HFFc6 (cell line): ENCODE measurements at regions not wholly inside any gene's neighbourhood (a gene's known extent, or its start where the extent isn't known, plus 50 kb on each side); places are given as distances from the start of the nearest gene placed in this dataset.

ENCODE experiments used
- DNase-seq: peaks from one replicate; pipeline ENCODE4 v3.0.0-alpha.2; 2018
- H3K27ac Mint-ChIP-seq: 2 replicates; pipeline ENCODE4 v1.8.0; 2020; ENCODE audit warnings: mild to moderate bottlenecking, mixed read lengths
- H3K27me3 Mint-ChIP-seq: 2 replicates; pipeline ENCODE4 v1.8.0; 2021; ENCODE audit warnings: mild to moderate bottlenecking, moderate library complexity, mixed read lengths; ENCODE audit not compliant: insufficient read depth
- H3K36me3 Mint-ChIP-seq: 2 replicates; pipeline ENCODE4 v1.8.0; 2021; ENCODE audit warnings: low read depth, mixed read lengths
- H3K4me1 Mint-ChIP-seq: 2 replicates; pipeline ENCODE4 v1.8.0; 2020; ENCODE audit warnings: low read depth, mixed read lengths
- H3K4me3 Mint-ChIP-seq: 2 replicates; pipeline ENCODE4 v1.8.0; 2020; ENCODE audit warnings: mild to moderate bottlenecking, moderate library complexity, mixed read lengths
- H3K9me3 Mint-ChIP-seq: 2 replicates; pipeline ENCODE4 v1.8.0; 2020; ENCODE audit warnings: mild to moderate bottlenecking, mixed read lengths
- CTCF ChIP-seq: fragments of 200-600 bp; sonication (generic); IDR thresholded peaks from 2 replicates; pipeline ENCODE4 v1.5.0; 2021; ENCODE audit warnings: antibody characterized with exemption, mild to moderate bottlenecking

- Mint-ChIP-seq H3K36me3 (0 out of 2 replicates have a peak, but pooled peaks cover 8% of the 10 kb centered on the region), H3K27me3 (peaks cover 5% of the 10 kb centered on the region), H3K4me1 (peaks cover 42% of the 10 kb centered on the region), H3K9me3 (peaks cover 13% of the 10 kb centered on the region), H3K4me3 (no peak overlapping the region), H3K27ac (no peak overlapping the region)
- DNase-seq = peak; percentile 12
- no peak for TF ChIP-seq CTCF
These were observed 119.5 kb upstream of the TMPRSS2 start for GRCh38 chr21:41627428-41627827.

GRCh38 chr21:41626021-41626420, 118.1 kb upstream of the TMPRSS2 start:
- peaks cover 3% of the 10 kb centered on the region for H3K27me3 Mint-ChIP-seq
- peaks cover 13% of the 10 kb centered on the region for H3K9me3 Mint-ChIP-seq
- H3K36me3 Mint-ChIP-seq = 0 out of 2 replicates have a peak, but pooled peaks cover 8% of the 10 kb centered on the region
- H3K4me3 Mint-ChIP-seq = no peak overlapping the region
- no peak for TF ChIP-seq CTCF
- H3K27ac Mint-ChIP-seq = no peak overlapping the region
- H3K4me1 Mint-ChIP-seq = peaks cover 43% of the 10 kb centered on the region
- DNase-seq = no peak

- Mint-ChIP-seq H3K27me3 (peaks cover 3% of the 10 kb centered on the region), H3K27ac (no peak overlapping the region), H3K4me1 (peaks cover 42% of the 10 kb centered on the region), H3K36me3 (0 out of 2 replicates have a peak, but pooled peaks cover 8% of the 10 kb centered on the region), H3K9me3 (peaks cover 13% of the 10 kb centered on the region), H3K4me3 (no peak overlapping the region)
- no peak for DNase-seq
- TF ChIP-seq CTCF = no peak
These were observed 117.5 kb upstream of the TMPRSS2 start for GRCh38 chr21:41625428-41625827.

DNA sequence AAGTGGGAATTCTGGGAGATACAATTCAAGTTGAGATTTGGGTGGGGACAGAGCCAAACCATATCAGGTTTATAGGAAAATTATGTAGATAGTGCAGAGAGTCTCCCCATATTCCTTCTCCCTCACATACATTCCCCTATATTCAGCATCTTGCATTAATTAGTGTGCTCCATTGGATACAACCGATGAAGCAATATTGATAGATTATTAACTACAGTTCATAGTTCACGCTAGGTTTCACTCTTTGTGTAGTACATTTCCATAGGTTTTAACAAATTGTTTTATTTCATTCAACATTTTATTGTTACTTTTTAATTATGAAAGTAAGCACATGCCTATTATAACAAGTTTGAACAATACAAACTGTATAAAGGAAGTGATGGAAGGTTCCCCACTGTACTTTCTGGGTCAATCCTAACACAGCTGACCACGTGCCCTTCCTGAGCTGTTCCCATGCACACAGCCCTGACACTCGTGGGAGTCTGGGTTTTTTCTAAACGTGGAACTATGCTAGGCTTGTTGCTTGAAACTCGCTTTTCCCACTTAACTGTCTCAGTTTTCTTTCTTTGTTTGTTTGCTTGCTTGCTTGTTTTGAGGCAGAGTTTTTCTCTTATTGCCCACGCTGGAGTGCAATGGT, 116.8 kb upstream of the TMPRSS2 start:
- no peak overlapping the region for H3K4me3 Mint-ChIP-seq
- H3K36me3 Mint-ChIP-seq = 0 out of 2 replicates have a peak, but pooled peaks cover 8% of the 10 kb centered on the region
- peaks cover 35% of the 10 kb centered on the region for H3K4me1 Mint-ChIP-seq
- peaks cover 10% of the 10 kb centered on the region for H3K9me3 Mint-ChIP-seq
- H3K27ac Mint-ChIP-seq = no peak overlapping the region
- TF ChIP-seq CTCF = no peak
- no peak for DNase-seq
- H3K27me3 Mint-ChIP-seq = peaks cover 3% of the 10 kb centered on the region

- Mint-ChIP-seq H3K4me1 (peaks cover 33% of the 10 kb centered on the region), H3K27ac (no peak overlapping the region), H3K9me3 (peaks cover 5% of the 10 kb centered on the region), H3K4me3 (no peak overlapping the region), H3K27me3 (peaks cover 3% of the 10 kb centered on the region), H3K36me3 (0 out of 2 replicates have a peak, but pooled peaks cover 7% of the 10 kb centered on the region)
- no peak for TF ChIP-seq CTCF
- DNase-seq = no peak
These were observed 116.0 kb upstream of the TMPRSS2 start for GRCh38 chr21:41623945-41624344.
